NB4 (cell line): ENCODE measurements at regions not wholly inside any gene's neighbourhood (a gene's known extent, or its start where the extent isn't known, plus 50 kb on each side); places are given as distances from the start of the nearest gene placed in this dataset.

Experiments
- DNase-seq: peaks from one replicate; pipeline ENCODE4 v3.0.0; 2010; ENCODE audit warnings: low read depth
- H3K4me3 ChIP-seq: one replicate; pipeline ENCODE4 v1.5.1; 2011; ENCODE audit warnings: mild to moderate bottlenecking, low read depth, low read length, moderate library complexity
- CTCF ChIP-seq: IDR thresholded peaks from one replicate; pipeline ENCODE4 v1.5.1; 2012; ENCODE audit warnings: low read depth, low read length
- MAX ChIP-seq: IDR thresholded peaks from 2 replicates; pipeline ENCODE4 v1.6.1; 2011; ENCODE audit warnings: low read depth, low read length
- MYC ChIP-seq: IDR thresholded peaks from 2 replicates; pipeline ENCODE4 v1.6.1; 2011; ENCODE audit warnings: low read depth, low read length
- POLR2A ChIP-seq: IDR thresholded peaks from 2 replicates; pipeline ENCODE4 v1.6.1; 2011; ENCODE audit warnings: mild to moderate bottlenecking; ENCODE audit not compliant: insufficient read length; ENCODE audit errors: extremely low read depth

DNA sequence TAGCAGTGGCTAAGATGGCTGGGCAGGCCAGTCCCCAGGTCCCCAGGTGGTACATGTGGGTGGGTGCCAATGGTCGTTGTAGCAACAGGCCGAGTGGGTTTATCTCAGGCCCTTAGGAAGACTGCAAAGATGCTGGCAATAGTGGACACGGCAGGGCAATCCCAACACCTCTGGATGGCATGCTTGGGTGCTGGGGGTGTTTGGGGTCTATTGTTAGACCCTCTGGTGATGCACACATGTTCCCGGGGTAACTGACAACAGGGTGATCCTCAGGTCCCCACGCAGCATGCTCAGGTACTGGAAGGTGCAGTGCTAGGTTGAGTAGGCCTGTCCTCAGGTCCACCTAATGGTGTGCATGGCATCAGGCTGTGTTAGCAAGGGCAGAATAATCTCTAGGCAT lies 267.5 kb downstream of the ANKRD50 start:
- DNase-seq = no peak
- no peak overlapping the region for H3K4me3 ChIP-seq
- TF ChIP-seq CTCF = no peak
- TF ChIP-seq MYC = no peak
- no peak for TF ChIP-seq MAX
- no peak for TF ChIP-seq POLR2A

DNA sequence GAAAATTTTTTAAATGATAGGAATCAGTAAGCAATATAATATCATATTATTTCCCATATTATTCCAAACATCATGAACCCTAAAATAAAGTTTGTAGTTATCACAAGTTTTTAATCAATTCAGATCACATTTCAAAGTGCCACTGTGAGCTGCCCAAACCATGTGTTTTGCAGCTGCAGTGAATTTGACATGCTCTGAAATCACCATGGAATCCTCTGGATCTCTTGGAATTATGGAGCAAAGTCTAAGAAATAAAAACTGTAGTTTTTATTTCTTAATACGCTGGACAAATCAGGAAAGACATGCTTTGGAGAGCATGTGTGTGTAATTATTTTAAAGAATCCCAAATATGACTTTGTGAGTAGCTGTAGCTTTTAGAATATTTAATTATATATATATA lies 262.7 kb downstream of the ANKRD50 start:
- TF ChIP-seq CTCF = no peak
- TF ChIP-seq MYC = no peak
- TF ChIP-seq POLR2A = no peak
- TF ChIP-seq MAX = no peak
- no peak overlapping the region for H3K4me3 ChIP-seq
- no peak for DNase-seq

GRCh38 chr4:124450851-124451250 lies 261.7 kb downstream of the ANKRD50 start:
- TF ChIP-seq CTCF (no peak), POLR2A (no peak), MYC (no peak), MAX (no peak)
- DNase-seq = no peak
- H3K4me3 ChIP-seq = no peak overlapping the region

DNA sequence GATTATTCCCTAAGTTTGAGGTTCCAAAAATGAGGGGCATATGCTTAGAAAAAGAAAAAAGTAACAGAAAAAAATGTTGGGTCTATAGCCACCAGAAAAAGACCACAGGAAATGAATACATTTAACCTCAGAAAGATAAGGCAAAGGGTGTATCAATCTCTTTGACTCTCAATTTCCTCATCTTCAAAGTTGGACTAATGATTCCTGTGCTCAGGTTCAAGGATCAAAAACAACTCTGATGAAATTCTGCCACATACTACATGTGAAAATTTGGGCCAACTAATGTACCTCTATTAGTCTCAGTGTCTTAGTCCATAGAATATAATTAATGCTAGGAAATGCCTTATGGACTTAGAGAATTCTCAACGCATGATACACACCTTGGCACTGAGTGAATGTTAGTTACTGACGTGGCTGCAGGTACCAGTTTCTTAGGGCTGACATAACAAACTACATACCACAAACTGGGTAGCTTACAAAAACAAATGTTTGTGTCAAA lies 257.7 kb downstream of the ANKRD50 start:
- H3K4me3 ChIP-seq = no peak overlapping the region
- TF ChIP-seq CTCF (no peak), MYC (no peak), MAX (no peak), POLR2A (no peak)
- no peak for DNase-seq

GRCh38 chr4:124455671-124456070 lies 256.9 kb downstream of the ANKRD50 start:
- no peak overlapping the region for H3K4me3 ChIP-seq
- no peak for DNase-seq
- TF ChIP-seq POLR2A (no peak), CTCF (no peak), MAX (no peak)
